Endodermal cell (in vitro differentiated cells): ENCODE measurements at regions not wholly inside any gene's neighbourhood (a gene's known extent, or its start where the extent isn't known, plus 50 kb on each side); places are given as distances from the start of the nearest gene placed in this dataset.

Experiments
- DNase-seq: peaks from one replicate; pipeline ENCODE4 v3.0.0-alpha.2; 2017
- H3K27ac ChIP-seq: 2 replicates; pipeline ENCODE4 v1.5.1; 2013; ENCODE audit warnings: mild to moderate bottlenecking, low read depth, low read length, moderate library complexity
- H3K27me3 ChIP-seq: 2 replicates; pipeline ENCODE4 v1.6.1; 2013; ENCODE audit warnings: mild to moderate bottlenecking, low read length, moderate library complexity; ENCODE audit not compliant: insufficient read depth, control insufficient read depth, poor library complexity, severe bottlenecking
- H3K36me3 ChIP-seq: 2 replicates; pipeline ENCODE4 v1.7.0; 2013; ENCODE audit warnings: mild to moderate bottlenecking, low read length, moderate library complexity; ENCODE audit not compliant: control insufficient read depth, insufficient read depth
- H3K4me1 ChIP-seq: one replicate; pipeline ENCODE4 v1.7.0; 2013; ENCODE audit warnings: low read length; ENCODE audit not compliant: control insufficient read depth, insufficient read depth
- H3K4me3 ChIP-seq: 2 replicates; pipeline ENCODE4 v1.5.1; 2013; ENCODE audit warnings: mild to moderate bottlenecking, low read length, moderate library complexity
- H3K9ac ChIP-seq: 2 replicates; pipeline ENCODE4 v1.6.1; 2013; ENCODE audit warnings: mild to moderate bottlenecking, low read length, moderate library complexity; ENCODE audit not compliant: poor library complexity, severe bottlenecking; ENCODE audit errors: extremely low read depth
- H3K9me3 ChIP-seq: 2 replicates; pipeline ENCODE4 v1.6.1; 2013; ENCODE audit warnings: mild to moderate bottlenecking, low read length, moderate library complexity; ENCODE audit not compliant: control insufficient read depth
- H3K27ac Mint-ChIP-seq: 2 replicates; pipeline ENCODE4 v1.8.0; 2020; ENCODE audit warnings: mixed read lengths
- H3K27me3 Mint-ChIP-seq: 2 replicates; pipeline ENCODE4 v1.8.0; 2021; ENCODE audit warnings: mild to moderate bottlenecking, mixed read lengths; ENCODE audit not compliant: insufficient read depth
- H3K36me3 Mint-ChIP-seq: 2 replicates; pipeline ENCODE4 v1.8.0; 2020; ENCODE audit warnings: low read depth, mixed read lengths
- H3K4me1 Mint-ChIP-seq: 2 replicates; pipeline ENCODE4 v1.8.0; 2020; ENCODE audit warnings: mixed read lengths
- H3K4me3 Mint-ChIP-seq: 2 replicates; pipeline ENCODE4 v1.8.0; 2020; ENCODE audit warnings: mild to moderate bottlenecking, moderate library complexity, mixed read lengths
- H3K9me3 Mint-ChIP-seq: 2 replicates; pipeline ENCODE4 v1.8.0; 2020; ENCODE audit warnings: mild to moderate bottlenecking, mixed read lengths
- CTCF ChIP-seq: fragments of 200-600 bp; sonication (generic); conservative IDR thresholded peaks from 2 replicates; pipeline ENCODE4 v1.5.0; 2021; ENCODE audit warnings: antibody characterized with exemption, mild to moderate bottlenecking
- WGBS, 2 experiments: methylation state at CpG; one replicate each; pipeline versions ENCODE4 v1.1.5 to v1.1.7; 2013; ENCODE audit warnings: missing lambda C conversion rate in 2 of 2, mixed read lengths in 1 of 2; ENCODE audit not compliant: insufficient coverage in 1 of 2, insufficient read length in 1 of 2; 5-methylcytosine and 5-hydroxymethylcytosine counted together

GRCh38 chr5:94043311-94043710 is 301.9 kb upstream of the POU5F2 start:
- Mint-ChIP-seq H3K27ac (no peak overlapping the region), H3K27me3 (peaks cover 5% of the 10 kb centered on the region), H3K9me3 (peaks cover 24% of the 10 kb centered on the region), H3K4me1 (peaks cover 15% of the 10 kb centered on the region), H3K4me3 (no peak overlapping the region), H3K36me3 (peaks cover 28% of the 10 kb centered on the region)
- Histone ChIP-seq H3K4me1 (peaks cover 4% of the 10 kb centered on the region), H3K4me3 (peak overlapping the region; percentile 37), H3K9ac (no peak overlapping the region), H3K36me3 (peaks cover 10% of the 10 kb centered on the region), H3K27me3 (no peaks in the 10 kb centered on the region), H3K9me3 (peaks cover 23% of the 10 kb centered on the region), H3K27ac (no peak overlapping the region)
- TF ChIP-seq CTCF: no peak
- DNase-seq: no peak

GRCh38 chr5:94040591-94041148 is 299.3 kb upstream of the POU5F2 start:
- H3K27ac Mint-ChIP-seq: peak overlapping the region; percentile 72
- 52 to 65% methylated on average over 4 to 7 of the region's 7 CpGs for WGBS, 2 experiments
- H3K4me1 Mint-ChIP-seq: peaks cover 12% of the 10 kb centered on the region
- H3K27me3 Mint-ChIP-seq: peaks cover 5% of the 10 kb centered on the region
- Histone ChIP-seq H3K4me1 (peaks cover 4% of the 10 kb centered on the region), H3K27me3 (no peaks in the 10 kb centered on the region), H3K36me3 (peaks cover 10% of the 10 kb centered on the region), H3K9me3 (peaks cover 23% of the 10 kb centered on the region), H3K27ac (peak overlapping the region; percentile 40), H3K4me3 (no peak overlapping the region), H3K9ac (no peak overlapping the region)
- H3K4me3 Mint-ChIP-seq: no peak overlapping the region
- DNase-seq: peak; percentile 70
- peaks cover 24% of the 10 kb centered on the region for H3K9me3 Mint-ChIP-seq
- peaks cover 24% of the 10 kb centered on the region for H3K36me3 Mint-ChIP-seq
- TF ChIP-seq CTCF: no peak

DNA sequence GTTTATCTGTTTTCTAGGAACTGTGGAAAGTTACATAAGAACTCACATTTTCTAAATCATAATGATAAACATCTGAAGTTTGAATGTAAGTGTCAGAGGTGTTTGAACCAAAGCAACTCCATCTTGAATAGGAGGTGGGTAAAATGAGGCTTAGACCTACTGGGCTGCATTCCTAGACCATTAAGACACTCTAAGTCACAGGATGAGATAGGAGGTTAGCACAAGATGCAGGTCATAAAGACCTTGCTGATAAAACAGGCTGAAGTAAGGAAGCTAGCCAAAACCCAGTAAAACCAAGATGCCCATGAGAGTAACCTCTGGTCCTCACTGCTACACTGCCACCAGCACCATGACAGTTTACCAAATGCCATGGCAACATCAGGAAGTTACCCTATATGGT is 297.7 kb upstream of the POU5F2 start:
- H3K27me3 ChIP-seq: no peaks in the 10 kb centered on the region
- no peaks in the 10 kb centered on the region for H3K36me3 ChIP-seq
- Mint-ChIP-seq H3K27me3 (peaks cover 5% of the 10 kb centered on the region), H3K36me3 (peaks cover 19% of the 10 kb centered on the region), H3K4me3 (no peak overlapping the region), H3K9me3 (peaks cover 18% of the 10 kb centered on the region), H3K4me1 (peaks cover 12% of the 10 kb centered on the region), H3K27ac (no peak overlapping the region)
- H3K4me1 ChIP-seq: peaks cover 4% of the 10 kb centered on the region
- no peak overlapping the region for H3K27ac ChIP-seq
- peaks cover 18% of the 10 kb centered on the region for H3K9me3 ChIP-seq
- no peak for TF ChIP-seq CTCF
- no peak for DNase-seq
- no peak overlapping the region for H3K9ac ChIP-seq
- H3K4me3 ChIP-seq: no peak overlapping the region
